HG03575 (cell line): ENCODE measurements at regions not wholly inside any gene's neighbourhood (a gene's known extent, or its start where the extent isn't known, plus 50 kb on each side); places are given as distances from the start of the nearest gene placed in this dataset.

Experiments used
- ATAC-seq: cut with Tn5 transposase; IDR thresholded peaks from one replicate; pipeline ENCODE4 v1.9.1; 2021; ENCODE audit not compliant: unreplicated experiment, insufficient number of reproducible peaks, low FRiP score; ENCODE audit errors: extremely low read depth

DNA sequence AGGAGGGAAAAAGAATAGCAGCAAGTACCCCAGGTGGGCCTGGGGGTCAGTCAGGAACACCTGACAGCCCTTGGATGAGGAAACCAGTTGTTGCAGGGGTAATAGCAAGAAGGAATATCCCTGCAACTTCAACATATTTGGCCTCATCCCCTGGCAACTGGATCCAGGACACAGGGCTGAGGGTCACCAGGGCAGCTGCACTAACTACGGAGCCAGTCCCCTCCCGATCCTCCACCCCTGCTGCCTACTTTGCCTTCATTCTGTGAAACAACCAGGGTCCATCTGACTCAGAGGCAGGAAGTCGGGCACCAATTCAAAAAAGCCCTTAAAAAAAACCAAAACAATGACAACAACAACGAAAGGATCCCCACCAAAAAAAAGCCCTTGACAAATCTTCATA lies 52.9 kb downstream of the FRMPD3 start:
- no peak for ATAC-seq

DNA sequence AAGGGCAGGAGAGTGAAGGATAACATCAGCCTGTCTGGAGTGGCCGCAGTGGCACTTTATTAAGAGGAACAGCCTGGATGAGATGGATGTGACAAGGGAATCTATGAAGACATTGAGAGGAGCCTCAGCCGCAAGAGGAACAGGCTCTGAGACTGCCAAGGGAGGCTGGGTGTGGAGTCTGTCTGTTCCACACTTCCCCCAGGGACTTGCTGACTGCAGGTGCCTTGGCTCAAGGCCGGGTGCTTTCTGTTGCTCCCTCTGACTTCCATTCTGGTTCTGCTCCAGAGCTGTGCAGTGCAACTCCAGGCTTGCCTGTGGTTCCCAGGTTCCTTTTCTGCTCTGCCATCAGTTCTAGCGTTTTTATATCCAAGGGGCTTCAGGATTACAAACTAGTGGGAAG lies 54.6 kb downstream of the FRMPD3 start:
- no peak for ATAC-seq

DNA sequence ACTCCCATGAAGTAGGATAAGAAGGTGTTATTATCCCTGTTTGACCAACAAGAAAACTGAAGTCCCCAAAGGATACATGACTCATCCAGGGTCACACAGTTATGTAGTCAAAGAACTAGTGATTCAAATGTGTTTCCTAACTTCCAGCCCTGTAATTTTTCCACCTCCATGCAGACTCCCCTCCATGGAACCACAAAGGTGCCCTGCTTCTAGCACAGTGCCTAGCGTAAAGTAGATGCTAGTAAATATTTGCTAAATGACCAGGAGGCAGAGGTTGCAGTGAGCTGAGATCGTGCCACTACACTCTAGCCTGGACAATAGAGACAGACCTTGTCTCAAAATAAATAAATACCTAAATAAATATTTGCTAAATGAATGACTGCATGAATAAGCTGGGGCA lies 55.8 kb downstream of the FRMPD3 start:
- ATAC-seq, result no peak

DNA sequence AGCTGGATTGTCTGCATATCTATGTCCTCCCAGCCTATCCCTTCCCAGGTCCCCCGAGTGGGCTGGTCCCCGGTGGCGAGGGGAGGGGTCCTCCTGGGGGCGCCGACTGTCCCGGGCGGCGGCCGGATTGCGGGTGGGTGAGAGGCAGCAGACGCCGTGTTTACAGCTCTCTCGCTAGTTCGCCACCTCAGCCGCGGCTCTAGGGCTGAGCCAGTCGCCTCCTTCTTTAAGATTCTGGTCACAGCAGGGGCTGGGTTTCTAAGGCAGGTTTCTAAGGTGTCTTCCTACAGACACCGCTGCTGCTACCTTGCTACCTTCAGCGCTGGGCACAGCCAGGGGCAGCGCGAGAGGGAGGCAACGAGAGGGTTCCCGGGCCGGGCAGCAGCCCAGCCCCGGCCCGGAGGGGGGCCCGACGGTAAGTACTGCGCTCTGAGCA lies 57.2 kb downstream of the FRMPD3 start:
- ATAC-seq, result no peak

DNA sequence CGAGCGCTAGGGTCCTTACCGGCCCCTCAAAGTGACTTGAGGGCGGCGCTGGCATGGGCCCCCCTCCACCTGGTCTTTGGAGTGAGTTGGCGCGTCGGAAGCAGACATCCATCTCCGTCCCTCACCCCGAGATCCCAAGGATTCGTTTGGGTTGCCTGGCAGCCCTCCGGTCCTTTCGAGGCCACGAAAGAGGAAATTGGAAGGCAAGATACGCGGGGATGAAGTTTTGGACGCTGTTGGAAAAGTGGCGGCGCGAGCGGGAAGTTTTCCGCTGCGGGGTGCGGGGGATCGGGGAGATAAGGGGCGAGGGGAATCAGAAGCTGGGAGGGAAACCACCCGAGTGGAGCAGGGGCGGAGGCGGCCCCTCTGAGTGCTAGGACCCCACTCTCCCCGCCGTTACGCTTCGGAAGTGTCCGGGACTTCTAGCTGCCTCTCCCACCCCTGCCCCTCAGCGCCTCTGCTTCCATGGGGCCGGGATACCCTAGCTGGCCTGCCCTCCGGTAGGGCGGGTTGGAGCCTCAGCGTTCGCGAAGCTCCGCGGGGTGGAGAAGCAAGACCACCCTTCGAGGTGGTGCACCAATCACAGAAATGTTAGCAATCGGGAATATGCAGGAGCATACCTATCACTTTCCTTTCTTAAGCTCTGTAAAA lies 57.8 kb downstream of the FRMPD3 start:
- ATAC-seq, result no peak

DNA sequence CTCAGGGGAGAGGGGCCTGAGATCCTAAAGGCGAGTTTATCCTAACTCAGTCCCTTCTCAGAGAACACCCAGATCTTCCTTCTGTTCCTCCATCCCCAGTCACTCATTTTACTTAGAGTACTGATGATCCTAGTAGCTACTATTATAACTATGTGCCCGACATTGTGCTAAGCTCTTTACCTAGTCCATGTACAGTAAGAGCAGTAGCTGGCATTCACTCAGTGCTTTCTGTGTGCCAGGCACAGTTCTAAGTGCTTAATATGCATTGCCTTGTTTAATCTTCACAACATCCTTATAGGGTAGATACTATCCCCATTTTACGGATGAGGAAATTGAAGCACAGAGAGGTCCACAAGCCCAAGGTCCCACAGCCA lies 58.3 kb downstream of the FRMPD3 start:
- ATAC-seq, result no peak

DNA sequence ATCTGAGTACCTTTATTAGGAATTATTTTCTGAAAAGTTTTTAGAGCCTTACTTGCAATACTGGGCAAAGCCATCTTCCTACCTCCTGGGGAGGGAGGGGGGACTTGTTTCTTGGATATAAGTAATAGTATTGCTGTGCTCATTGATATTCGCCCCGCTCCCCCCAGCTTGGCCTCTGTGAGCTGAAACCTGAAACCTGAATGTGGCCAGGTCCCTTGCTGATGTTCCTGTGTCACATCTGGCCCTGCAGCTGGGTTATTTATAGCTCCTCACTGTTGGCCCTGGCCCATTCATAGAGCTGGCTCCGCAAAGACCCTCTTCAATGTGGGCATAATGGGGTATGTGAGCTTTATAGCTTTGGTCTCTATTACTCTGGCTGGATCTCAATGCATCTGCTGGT lies 59.5 kb downstream of the FRMPD3 start:
- ATAC-seq, result no peak

DNA sequence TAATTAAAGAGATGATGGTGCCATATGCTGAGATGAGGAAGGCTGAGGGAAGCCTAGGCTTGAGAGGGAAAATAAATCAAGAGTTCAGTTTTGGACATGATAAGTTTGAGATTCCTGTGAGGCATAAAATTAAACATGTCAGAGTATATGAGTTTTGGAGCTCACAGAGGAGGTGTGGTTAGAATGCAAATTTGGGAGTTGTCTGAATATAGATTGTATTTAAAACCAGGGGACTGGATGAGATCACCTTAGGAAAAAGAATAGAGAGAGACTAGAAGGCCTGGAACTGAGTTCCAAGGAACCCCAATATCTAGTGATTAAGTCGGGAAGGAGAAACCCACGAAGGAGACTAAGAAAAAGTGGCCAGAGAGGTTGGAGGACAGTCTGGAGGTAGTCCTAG lies 65.5 kb downstream of the FRMPD3 start:
- no peak for ATAC-seq

DNA sequence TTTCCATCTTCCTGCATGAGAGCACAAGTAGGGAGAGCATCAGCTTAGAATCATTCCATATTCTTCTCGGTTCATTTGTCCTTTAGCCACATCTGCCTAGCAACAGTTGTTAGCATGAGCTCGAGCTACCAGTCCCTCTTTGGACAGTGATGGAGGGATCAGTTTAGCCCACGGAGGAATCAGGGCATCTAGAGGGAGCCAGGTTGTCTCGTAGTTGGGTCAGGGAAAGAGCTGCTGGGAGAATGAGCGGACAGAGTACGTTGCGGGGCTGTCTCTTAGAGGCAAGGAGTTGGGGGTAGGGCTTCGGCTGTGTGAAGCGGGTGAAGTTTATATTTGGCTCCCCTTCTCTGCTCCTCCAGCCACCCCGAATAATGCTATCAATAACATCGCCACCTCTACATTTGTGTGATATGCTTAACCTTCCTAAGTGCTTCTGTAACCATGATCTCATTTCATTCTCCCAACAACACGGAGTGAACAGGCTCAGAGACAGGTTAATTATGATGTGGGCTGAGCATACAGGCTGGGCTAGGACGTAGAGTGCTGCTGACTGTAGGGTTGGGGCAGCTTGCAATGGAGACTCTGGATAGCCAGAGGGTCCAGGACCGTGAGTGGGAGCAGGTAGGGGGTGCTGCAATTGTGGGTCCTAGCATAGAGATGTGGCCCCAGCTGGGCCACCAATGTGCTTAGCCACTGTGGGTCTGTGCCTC lies 72.6 kb downstream of the FRMPD3 start:
- no peak for ATAC-seq

DNA sequence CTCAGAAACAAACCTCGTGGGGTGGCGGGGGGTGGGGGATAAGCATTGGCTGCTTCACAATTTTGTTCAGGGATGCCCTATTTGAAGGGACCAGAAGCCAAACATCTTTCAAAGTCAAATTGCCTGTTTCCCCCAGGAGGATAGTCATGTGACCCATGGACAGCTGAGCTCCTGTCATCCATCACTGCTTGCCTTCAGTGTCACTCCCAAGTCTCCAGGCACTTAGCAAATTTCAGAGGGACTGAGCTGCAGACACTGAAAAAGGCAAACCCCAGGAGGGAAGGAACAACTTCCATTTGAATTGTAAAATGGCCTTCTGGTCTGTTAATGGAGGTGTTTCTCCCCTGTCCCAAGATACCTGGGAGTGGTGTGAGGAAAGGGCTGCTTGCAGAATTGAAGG lies 73.4 kb downstream of the FRMPD3 start:
- no peak for ATAC-seq

DNA sequence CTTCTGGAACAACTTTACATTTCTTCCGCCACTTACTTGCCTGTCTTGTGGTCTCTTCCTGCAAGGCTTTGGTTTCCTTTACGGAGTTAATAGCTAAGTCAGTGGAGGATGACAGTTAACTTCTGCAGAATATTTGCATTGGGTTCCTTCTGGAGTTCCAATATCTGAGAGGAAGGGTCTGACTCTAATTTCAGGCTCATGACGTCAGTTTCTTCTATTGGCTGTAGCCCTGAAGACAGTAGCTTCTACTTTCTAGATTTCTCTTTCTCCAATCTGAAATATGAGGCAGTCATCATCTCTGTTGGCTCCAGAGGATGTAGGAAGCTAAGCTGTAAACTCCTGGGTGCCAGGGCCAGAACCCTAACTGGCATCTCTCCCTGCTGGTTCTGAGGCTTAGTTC lies 76.7 kb downstream of the FRMPD3 start:
- ATAC-seq, result no peak

DNA sequence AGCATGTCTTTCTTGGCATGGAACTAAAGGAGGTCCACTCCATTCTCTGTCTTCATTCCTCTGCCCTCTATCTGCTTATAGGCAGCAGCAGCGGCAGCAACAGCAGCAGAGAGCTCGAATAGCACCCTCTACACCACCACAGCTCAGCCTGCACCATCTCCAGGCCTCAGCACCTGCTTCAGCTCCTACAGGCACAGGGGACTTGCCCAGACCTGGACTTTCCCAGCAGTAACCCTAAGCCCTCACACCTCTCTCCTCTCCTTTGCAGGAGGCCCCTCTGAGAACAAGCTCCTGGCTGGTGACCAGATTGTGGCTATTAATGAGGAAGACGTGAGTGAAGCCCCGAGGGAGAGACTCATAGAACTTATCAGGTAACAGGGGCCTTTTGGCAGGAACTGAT lies 80.7 kb downstream of the FRMPD3 start:
- no peak for ATAC-seq

DNA sequence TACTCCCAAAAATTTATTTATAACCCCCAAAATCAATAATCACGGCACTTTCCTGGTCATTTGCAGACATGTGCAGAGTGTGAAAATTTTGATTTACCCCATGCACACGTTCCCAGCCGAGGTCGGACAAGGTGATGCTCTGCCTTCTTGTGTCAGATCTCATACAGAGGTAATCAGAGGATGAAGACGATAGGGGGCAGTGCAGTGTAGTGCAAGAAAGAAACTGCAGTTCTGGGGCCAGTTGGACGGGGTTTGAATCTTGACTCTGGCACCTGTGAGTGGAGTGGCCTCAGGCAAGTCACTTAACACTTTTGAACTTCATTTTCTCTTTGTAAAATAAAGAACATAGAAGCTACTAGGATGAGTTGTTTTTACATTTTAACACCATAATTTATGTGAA lies 88.4 kb downstream of the FRMPD3 start:
- ATAC-seq, result no peak

DNA sequence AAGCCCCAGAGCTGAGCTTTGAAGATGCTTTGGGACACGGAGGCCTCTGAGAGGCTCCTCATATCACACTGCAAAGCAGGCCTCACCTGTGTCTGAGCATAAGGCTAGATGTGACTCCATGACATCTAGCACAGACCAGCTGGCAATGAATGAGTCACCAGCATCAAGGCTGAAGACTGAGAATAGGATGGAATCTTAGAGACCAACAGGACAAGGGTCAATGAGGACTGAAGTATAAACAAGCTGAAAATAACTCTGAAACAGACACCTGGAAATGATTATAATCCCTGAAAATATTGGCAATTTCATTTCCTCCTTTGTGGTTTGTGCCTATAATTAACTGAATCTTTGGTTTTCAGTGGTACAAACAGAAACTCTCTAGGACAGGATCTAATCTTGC lies 87.1 kb upstream of the PRPS1 start:
- no peak for ATAC-seq

DNA sequence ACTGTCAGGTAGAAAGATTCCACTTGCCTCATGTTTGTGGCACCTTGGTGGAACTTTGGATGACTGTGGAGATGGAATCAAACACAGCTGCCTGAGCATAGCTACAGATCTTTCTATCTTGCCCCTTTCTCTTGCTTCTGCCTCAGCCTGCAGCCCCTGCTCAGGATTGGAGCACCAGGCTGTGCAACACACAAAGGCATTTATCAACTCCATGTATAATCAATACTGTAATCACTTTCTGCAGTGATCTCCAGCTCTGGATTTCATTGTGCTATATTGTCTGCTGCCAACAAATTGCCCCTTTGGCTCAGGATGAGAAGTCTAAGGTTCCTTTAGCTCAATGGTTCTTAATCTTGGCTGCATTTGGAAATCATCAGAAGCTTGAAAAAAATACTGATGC lies 86.3 kb upstream of the PRPS1 start:
- ATAC-seq, result no peak

DNA sequence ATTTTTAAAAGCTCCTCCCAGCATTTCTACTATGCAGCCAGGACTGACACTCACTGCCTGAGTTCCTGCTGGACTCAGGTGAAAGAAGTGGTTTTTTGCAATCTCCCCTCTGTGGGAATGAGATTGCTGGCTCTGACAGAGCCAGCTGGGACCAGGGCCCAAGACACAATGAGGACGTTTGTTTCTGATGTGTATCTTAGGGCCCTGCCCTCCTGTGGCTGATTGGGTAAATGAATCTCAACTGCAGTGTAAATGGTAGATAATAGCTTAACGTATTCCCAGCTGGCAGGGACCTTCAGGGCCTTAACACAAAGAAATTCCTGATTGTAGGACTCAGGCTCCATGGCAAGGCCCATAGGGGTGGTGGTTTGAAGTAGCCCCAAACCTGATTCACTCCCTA lies 85.8 kb upstream of the PRPS1 start:
- ATAC-seq, result no peak

DNA sequence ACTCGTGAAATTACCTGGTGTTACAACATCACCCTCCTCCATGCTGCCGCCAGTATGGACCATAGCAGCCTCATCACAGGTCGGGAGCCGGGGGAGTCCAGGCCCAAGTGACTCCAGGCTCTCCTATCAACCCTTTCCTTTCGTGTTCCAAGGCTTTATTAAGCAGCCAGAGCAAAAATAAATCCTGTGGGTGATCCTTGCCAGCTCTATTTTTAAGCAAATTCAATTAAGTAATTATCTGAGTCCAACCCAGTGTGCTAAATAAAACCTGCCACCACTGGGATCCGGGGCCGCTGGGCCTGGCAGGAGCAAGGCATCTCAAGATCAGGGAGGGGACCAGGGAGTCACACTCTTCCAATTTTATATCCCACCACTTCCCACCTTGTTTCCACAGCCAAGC lies 80.7 kb upstream of the PRPS1 start:
- ATAC-seq, result no peak

DNA sequence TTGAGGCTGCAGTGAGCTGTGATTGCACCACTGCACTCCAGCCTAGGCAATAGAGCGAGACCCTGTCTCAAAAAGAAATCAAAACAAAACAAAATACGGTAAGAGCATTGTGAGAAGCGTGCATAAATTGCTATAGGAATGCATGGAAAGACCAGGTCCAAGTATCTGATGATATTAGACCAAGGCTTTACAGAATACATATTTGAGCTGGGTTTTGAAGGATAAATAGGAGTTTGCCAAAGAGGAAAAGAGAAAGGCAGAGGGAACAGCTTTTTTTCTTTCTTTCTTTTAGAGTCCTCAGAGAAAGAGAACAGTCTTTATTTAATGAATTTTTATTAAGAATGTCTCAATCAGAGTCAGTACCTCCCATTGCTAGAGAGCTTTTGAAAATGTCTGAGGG lies 79.5 kb upstream of the PRPS1 start:
- ATAC-seq, result no peak

DNA sequence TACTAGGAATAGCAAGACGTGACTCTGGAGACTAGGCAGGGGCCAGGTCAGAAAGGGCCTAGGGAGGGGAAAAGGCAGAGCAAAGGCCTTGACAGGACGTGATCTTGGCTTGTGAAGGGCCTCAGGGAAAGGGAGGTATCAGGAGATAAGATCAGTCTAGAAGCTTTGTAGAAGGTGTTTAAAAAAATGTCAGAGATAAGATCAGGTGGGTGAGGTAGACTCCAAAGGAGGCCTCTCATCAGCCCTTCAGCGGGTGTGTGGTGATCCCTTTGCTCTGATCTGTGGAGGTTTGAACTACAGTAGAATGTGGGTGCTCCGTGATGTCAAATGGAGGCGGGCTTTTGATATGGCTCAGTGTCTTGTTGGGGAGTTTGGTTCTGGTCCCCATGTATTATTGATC lies 78.8 kb upstream of the PRPS1 start:
- ATAC-seq, result no peak

DNA sequence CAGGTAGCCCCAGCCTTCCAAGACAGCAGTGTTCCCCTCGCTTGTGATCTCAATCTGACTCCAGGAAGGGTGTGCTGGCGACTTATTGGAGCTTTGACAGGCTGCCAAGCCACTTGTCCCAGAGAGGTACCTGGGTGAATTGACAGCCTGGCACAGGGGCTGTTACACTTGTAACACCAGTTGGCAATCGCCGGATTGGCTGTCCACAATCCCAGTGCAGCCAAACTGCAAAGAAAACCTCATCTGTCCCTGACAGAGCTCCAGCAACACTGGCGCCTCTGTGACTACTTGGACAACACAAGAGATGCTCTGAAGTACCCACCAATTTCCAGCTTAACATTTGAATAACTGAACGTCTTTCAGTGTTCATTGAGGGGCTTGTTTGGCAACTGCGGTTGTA lies 76.8 kb upstream of the PRPS1 start:
- ATAC-seq, result no peak

DNA sequence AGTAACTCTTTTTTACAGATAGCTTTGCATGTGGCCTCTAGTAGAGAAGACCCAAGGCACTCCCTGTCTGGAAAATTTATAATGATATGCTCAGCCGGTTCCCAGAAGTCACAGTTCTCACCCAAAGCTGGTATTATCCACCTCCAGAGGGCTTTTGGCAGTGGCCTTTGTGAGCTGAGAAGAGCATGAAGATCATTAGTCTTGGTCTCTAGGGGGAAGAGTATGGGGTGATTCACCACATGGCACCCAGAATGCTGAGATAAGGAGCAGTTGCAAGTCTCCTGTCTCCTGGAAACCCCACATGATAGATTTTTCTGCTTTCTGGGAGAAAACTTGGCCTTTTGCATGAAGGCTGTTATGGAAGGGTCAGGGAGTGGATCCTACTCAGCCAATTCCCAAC lies 75.4 kb upstream of the PRPS1 start:
- no peak for ATAC-seq
